Inflammatory macrophage treated with lipopolysaccharide for 4 hours (primary cell): ENCODE measurements at regions not wholly inside any gene's neighbourhood (a gene's known extent, or its start where the extent isn't known, plus 50 kb on each side); places are given as distances from the start of the nearest gene placed in this dataset.
A peak's percentile ranks its signal among the peaks of the same experiment; 100 is the strongest.
"Not testable (repeated sequence)": the region's sequence is repeated elsewhere in the genome, so short reads cannot be mapped to it uniquely, and the experiment has no call there.

Experiments
- DNase-seq: peaks from one replicate; pipeline ENCODE4 v3.0.0-alpha.2; 2020

GRCh38 chr10:25724241-25724640 is 209.8 kb upstream of the MYO3A start:
- DNase-seq = no peak

- peak; percentile 67 for DNase-seq
Measured at GRCh38 chr10:25725917-25726716, 207.9 kb upstream of the MYO3A start.

- DNase-seq = no peak
Measured at GRCh38 chr10:25738776-25739175, 195.3 kb upstream of the MYO3A start.

- DNase-seq = no peak
Measured at GRCh38 chr10:25743832-25744231, 190.2 kb upstream of the MYO3A start.

- DNase-seq = no peak
Measured at GRCh38 chr10:25744574-25744973, 189.5 kb upstream of the MYO3A start.

GRCh38 chr10:25745976-25746375 is 188.1 kb upstream of the MYO3A start:
- no peak for DNase-seq

- peak; percentile 13 for DNase-seq
Measured at GRCh38 chr10:25747084-25747483, 186.9 kb upstream of the MYO3A start.

- no peak for DNase-seq
Measured at GRCh38 chr10:25748509-25748908, 185.5 kb upstream of the MYO3A start.

- peak; percentile 96 for DNase-seq
Measured at GRCh38 chr10:25753776-25754175, 180.3 kb upstream of the MYO3A start.

- DNase-seq = not testable (repeated sequence)
Measured at GRCh38 chr10:25755874-25756273, 178.2 kb upstream of the MYO3A start.

GRCh38 chr10:25756784-25757183 is 177.2 kb upstream of the MYO3A start:
- DNase-seq = no peak

GRCh38 chr10:25758041-25758457 is 176.0 kb upstream of the MYO3A start:
- peak; percentile 53 for DNase-seq

- DNase-seq = no peak
Measured at GRCh38 chr10:25758511-25758910, 175.5 kb upstream of the MYO3A start.

GRCh38 chr10:25761937-25762336 is 172.1 kb upstream of the MYO3A start:
- no peak for DNase-seq

- no peak for DNase-seq
Measured at GRCh38 chr10:25766213-25766612, 167.8 kb upstream of the MYO3A start.

- no peak for DNase-seq
Measured at GRCh38 chr10:25766687-25767221, 167.3 kb upstream of the MYO3A start.

GRCh38 chr10:25768167-25768566 is 165.9 kb upstream of the MYO3A start:
- DNase-seq = no peak

- DNase-seq = no peak
Measured at GRCh38 chr10:25778646-25779045, 155.4 kb upstream of the MYO3A start.

GRCh38 chr10:25786161-25786560 is 147.9 kb upstream of the MYO3A start:
- no peak for DNase-seq

GRCh38 chr10:25786899-25787298 is 147.1 kb upstream of the MYO3A start:
- DNase-seq = no peak

- no peak for DNase-seq
Measured at GRCh38 chr10:25797888-25798429, 136.1 kb upstream of the MYO3A start.

GRCh38 chr10:25804505-25804904 is 129.5 kb upstream of the MYO3A start:
- no peak for DNase-seq

- no peak for DNase-seq
Measured at GRCh38 chr10:25805986-25806385, 128.0 kb upstream of the MYO3A start.

GRCh38 chr10:25808372-25808771 is 125.7 kb upstream of the MYO3A start:
- no peak for DNase-seq
